BJ (cell line): ENCODE measurements at regions not wholly inside any gene's neighbourhood (a gene's known extent, or its start where the extent isn't known, plus 50 kb on each side); places are given as distances from the start of the nearest gene placed in this dataset.

Source experiments
- CTCF ChIA-PET: fragments of 350-600 bp; formaldehyde crosslinking; extraction: SDS; loops from one replicate; lab custom pipeline; 2021; ENCODE audit warnings: antibody characterized with exemption, inconsistent platforms; lab: Yijun Ruan, JAX
- POLR2A ChIA-PET: fragments of 300-600 bp; sonication (Branson Sonifier 250); formaldehyde crosslinking; extraction: SDS; loops from one replicate; lab custom pipeline; 2021; ENCODE audit warnings: antibody characterized with exemption; lab: Charles Lee
- DNase-seq: peaks from one replicate; pipeline ENCODE4 v3.0.0-alpha.2; 2011; ENCODE audit warnings: low read depth
- H3K27me3 ChIP-seq: 2 replicates; pipeline ENCODE4 v1.6.0; 2011; ENCODE audit warnings: low read length; ENCODE audit not compliant: control insufficient read depth, insufficient read depth
- H3K36me3 ChIP-seq: 2 replicates; pipeline ENCODE4 v1.5.1; 2011; ENCODE audit warnings: low read length; ENCODE audit not compliant: control insufficient read depth, insufficient read depth
- H3K4me3 ChIP-seq: 2 replicates; pipeline ENCODE4 v1.5.1; 2011; ENCODE audit warnings: low read depth, mild to moderate bottlenecking, control low read depth, low read length
- CTCF ChIP-seq: IDR thresholded peaks from 2 replicates; pipeline ENCODE4 v1.5.1; 2011; ENCODE audit warnings: low read depth, mild to moderate bottlenecking, control low read depth, inconsistent platforms, low read length, moderate library complexity; ENCODE audit not compliant: insufficient read depth

GRCh38 chr4:14667624-14668151, 334.6 kb upstream of the CPEB2 start:
- POLR2A ChIA-PET, result no interaction called here
- no peak for DNase-seq
- Histone ChIP-seq H3K36me3 (no peaks in the 10 kb centered on the region), H3K27me3 (no peaks in the 10 kb centered on the region), H3K4me3 (no peak overlapping the region)
- CTCF ChIA-PET, result no interaction called here
- TF ChIP-seq CTCF, result no peak

- ChIA-PET POLR2A (no interaction called here), CTCF (no interaction called here)
- no peak for DNase-seq
- Histone ChIP-seq H3K4me3 (no peak overlapping the region), H3K36me3 (no peaks in the 10 kb centered on the region), H3K27me3 (no peaks in the 10 kb centered on the region)
- TF ChIP-seq CTCF, result no peak
These were observed 334.0 kb upstream of the CPEB2 start for GRCh38 chr4:14668296-14668695.

- Histone ChIP-seq H3K4me3 (no peak overlapping the region), H3K27me3 (no peaks in the 10 kb centered on the region), H3K36me3 (no peaks in the 10 kb centered on the region)
- no peak for TF ChIP-seq CTCF
- ChIA-PET POLR2A (no interaction called here), CTCF (no interaction called here)
- no peak for DNase-seq
These were observed 332.9 kb upstream of the CPEB2 start for GRCh38 chr4:14669371-14669770.

GRCh38 chr4:14671146-14671545, 331.1 kb upstream of the CPEB2 start:
- no peak overlapping the region for H3K4me3 ChIP-seq
- ChIA-PET POLR2A (no interaction called here), CTCF (no interaction called here)
- no peak for DNase-seq
- no peak for TF ChIP-seq CTCF
- no peaks in the 10 kb centered on the region for H3K27me3 ChIP-seq
- no peaks in the 10 kb centered on the region for H3K36me3 ChIP-seq

GRCh38 chr4:14675279-14675985, 326.8 kb upstream of the CPEB2 start:
- Histone ChIP-seq H3K36me3 (no peaks in the 10 kb centered on the region), H3K4me3 (no peak overlapping the region), H3K27me3 (no peaks in the 10 kb centered on the region)
- no peak for TF ChIP-seq CTCF
- no peak for DNase-seq
- ChIA-PET CTCF (no interaction called here), POLR2A (no interaction called here)
